Fibroblast of lung (primary cell): ENCODE measurements at regions not wholly inside any gene's neighbourhood (a gene's known extent, or its start where the extent isn't known, plus 50 kb on each side); places are given as distances from the start of the nearest gene placed in this dataset.

Experiments used
- DNase-seq, 2 donors: peaks; one replicate each; pipeline versions ENCODE4 v3.0.0 to v3.0.0-alpha.2; 2010; ENCODE audit warnings: low read depth in 2 of 2
- H2AFZ ChIP-seq: 2 replicates; pipeline ENCODE4 v1.5.1; 2012; ENCODE audit warnings: low read length, control low read depth, inconsistent platforms
- H3K27ac ChIP-seq: 2 replicates; pipeline ENCODE4 v1.5.1; 2011; ENCODE audit warnings: low read length, control low read depth; ENCODE audit not compliant: insufficient read depth
- H3K27me3 ChIP-seq: 2 replicates; pipeline ENCODE4 v1.5.1; 2011; ENCODE audit warnings: mild to moderate bottlenecking, low read length; ENCODE audit not compliant: control insufficient read depth, insufficient read depth
- H3K36me3 ChIP-seq: 2 replicates; pipeline ENCODE4 v1.5.1; 2011; ENCODE audit warnings: low read length; ENCODE audit not compliant: control insufficient read depth, insufficient read depth
- H3K4me1 ChIP-seq: 2 replicates; pipeline ENCODE4 v1.5.1; 2011; ENCODE audit warnings: low read length; ENCODE audit not compliant: control insufficient read depth, insufficient read depth; ENCODE audit errors: extremely low read depth
- H3K4me2 ChIP-seq: 2 replicates; pipeline ENCODE4 v1.5.1; 2011; ENCODE audit warnings: low read length, control low read depth; ENCODE audit not compliant: insufficient read depth; ENCODE audit errors: extremely low read depth
- H3K4me3 ChIP-seq, 4 experiments: fragments of 200-600 bp in 1 of 4; sonication (generic) in 1 of 4; replicated peaks in 1 of 4; 2 replicates each; pipeline ENCODE4 v1.5.1; 2011 to 2016; ENCODE audit warnings: low read length in 4 of 4, low read depth in 3 of 4, mild to moderate bottlenecking in 3 of 4, control low read depth in 2 of 4, inconsistent platforms in 1 of 4, mixed read lengths in 1 of 4; ENCODE audit not compliant: insufficient read depth in 1 of 4; ENCODE audit errors: control extremely low read depth in 1 of 4
- H3K79me2 ChIP-seq: 2 replicates; pipeline ENCODE4 v1.5.1; 2012; ENCODE audit warnings: mild to moderate bottlenecking, low read length, inconsistent platforms; ENCODE audit not compliant: control insufficient read depth, insufficient read depth
- H3K9ac ChIP-seq: 2 replicates; pipeline ENCODE4 v1.5.1; 2011; ENCODE audit warnings: mild to moderate bottlenecking, low read length, control low read depth; ENCODE audit not compliant: insufficient read depth
- H3K9me3 ChIP-seq: 2 replicates; pipeline ENCODE4 v1.5.1; 2012; ENCODE audit warnings: low read depth, low read length; ENCODE audit not compliant: control insufficient read depth, insufficient read depth
- H4K20me1 ChIP-seq: 2 replicates; pipeline ENCODE4 v1.5.1; 2011; ENCODE audit warnings: low read length; ENCODE audit not compliant: control insufficient read depth, insufficient read depth; ENCODE audit errors: extremely low read depth
- EZH2 ChIP-seq: IDR thresholded peaks from 2 replicates; pipeline ENCODE4 v1.5.1; 2012; ENCODE audit warnings: low read length, control low read depth, mild to moderate bottlenecking; ENCODE audit errors: missing control alignments
- TF ChIP-seq, protein P1 (sequence below), 2 donors: IDR thresholded peaks in 1 of 2; conservative IDR thresholded peaks in 1 of 2; 1 replicate in 1 of 2; 2 replicates in 1 of 2; pipeline ENCODE4 v1.5.1; 2011 to 2012; ENCODE audit warnings: low read length in 2 of 2, control low read depth in 1 of 2, inconsistent platforms in 1 of 2, low read depth in 1 of 2, mild to moderate bottlenecking in 1 of 2

DNA sequence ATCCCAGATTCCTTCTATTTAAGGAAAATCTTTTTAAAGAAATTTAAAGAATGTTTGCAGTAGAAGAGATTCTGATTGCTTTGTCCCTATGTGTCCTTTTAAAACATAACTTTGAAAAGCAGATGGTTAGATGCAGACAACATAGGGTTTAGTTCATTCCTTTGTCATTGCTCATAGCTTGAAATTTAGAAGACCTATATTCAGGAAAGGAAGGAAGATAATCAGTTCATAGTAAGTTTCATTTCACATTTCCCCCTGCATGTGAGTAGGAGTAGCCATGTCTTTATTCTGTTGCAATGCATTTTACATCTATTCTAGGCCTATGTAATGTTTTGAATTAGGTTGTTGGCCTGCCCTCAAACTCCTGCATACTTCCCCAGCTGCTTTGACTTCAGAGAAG is 197.9 kb upstream of the GRIK2 start:
- Histone ChIP-seq H3K79me2 (no peaks in the 10 kb centered on the region), H3K27me3 (no peaks in the 10 kb centered on the region), H3K9me3 (no peaks in the 10 kb centered on the region), H2AFZ (no peak overlapping the region), H3K4me1 (no peaks in the 10 kb centered on the region), H3K4me3 (no peak overlapping the region), H3K9ac (no peak overlapping the region), H3K4me2 (no peak overlapping the region), H3K27ac (no peak overlapping the region), H4K20me1 (no peaks in the 10 kb centered on the region), H3K36me3 (no peaks in the 10 kb centered on the region)
- no peak for TF ChIP-seq EZH2
- TF ChIP-seq, protein P1, sequence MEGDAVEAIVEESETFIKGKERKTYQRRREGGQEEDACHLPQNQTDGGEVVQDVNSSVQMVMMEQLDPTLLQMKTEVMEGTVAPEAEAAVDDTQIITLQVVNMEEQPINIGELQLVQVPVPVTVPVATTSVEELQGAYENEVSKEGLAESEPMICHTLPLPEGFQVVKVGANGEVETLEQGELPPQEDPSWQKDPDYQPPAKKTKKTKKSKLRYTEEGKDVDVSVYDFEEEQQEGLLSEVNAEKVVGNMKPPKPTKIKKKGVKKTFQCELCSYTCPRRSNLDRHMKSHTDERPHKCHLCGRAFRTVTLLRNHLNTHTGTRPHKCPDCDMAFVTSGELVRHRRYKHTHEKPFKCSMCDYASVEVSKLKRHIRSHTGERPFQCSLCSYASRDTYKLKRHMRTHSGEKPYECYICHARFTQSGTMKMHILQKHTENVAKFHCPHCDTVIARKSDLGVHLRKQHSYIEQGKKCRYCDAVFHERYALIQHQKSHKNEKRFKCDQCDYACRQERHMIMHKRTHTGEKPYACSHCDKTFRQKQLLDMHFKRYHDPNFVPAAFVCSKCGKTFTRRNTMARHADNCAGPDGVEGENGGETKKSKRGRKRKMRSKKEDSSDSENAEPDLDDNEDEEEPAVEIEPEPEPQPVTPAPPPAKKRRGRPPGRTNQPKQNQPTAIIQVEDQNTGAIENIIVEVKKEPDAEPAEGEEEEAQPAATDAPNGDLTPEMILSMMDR (conservative IDR thresholded peaks at IDR 0.05 in 1 of 2, IDR thresholded peaks at IDR 0.05 in 1 of 2; ENCODE audit: low read depth in 1 of 2, low read length in 2 of 2) = no peak
- peak in 1 of 2 donors; percentile 35 for DNase-seq

DNA sequence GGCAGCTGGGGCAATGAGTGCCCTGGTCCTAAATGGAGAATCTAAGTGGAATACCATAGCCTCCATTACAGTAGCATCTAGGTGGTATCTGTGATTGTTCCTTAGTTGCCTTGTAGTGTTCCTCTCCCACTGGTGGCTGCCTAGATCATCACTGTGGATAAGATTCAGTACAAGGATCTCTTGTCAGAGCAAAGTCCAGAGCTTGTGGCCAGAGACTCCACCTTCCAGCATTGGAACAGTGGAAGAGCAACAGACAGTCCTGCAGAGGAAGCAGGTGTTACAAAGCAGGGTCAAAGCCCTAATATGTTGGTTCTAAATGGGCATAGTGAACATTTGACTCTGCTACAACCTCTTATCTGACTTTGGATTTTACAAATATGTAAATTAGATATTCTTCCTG is 194.1 kb upstream of the GRIK2 start:
- no peaks in the 10 kb centered on the region for H3K36me3 ChIP-seq
- H3K4me3 ChIP-seq = no peak overlapping the region
- no peak overlapping the region for H3K9ac ChIP-seq
- H3K79me2 ChIP-seq = no peaks in the 10 kb centered on the region
- H4K20me1 ChIP-seq = no peaks in the 10 kb centered on the region
- no peak for TF ChIP-seq EZH2
- TF ChIP-seq, protein P1 (conservative IDR thresholded peaks at IDR 0.05 in 1 of 2, IDR thresholded peaks at IDR 0.05 in 1 of 2; ENCODE audit: low read depth in 1 of 2, low read length in 2 of 2) = no peak
- H2AFZ ChIP-seq = no peak overlapping the region
- no peaks in the 10 kb centered on the region for H3K9me3 ChIP-seq
- H3K27me3 ChIP-seq = no peaks in the 10 kb centered on the region
- no peak overlapping the region for H3K27ac ChIP-seq
- no peaks in the 10 kb centered on the region for H3K4me1 ChIP-seq
- no peak for DNase-seq
- no peak overlapping the region for H3K4me2 ChIP-seq

DNA sequence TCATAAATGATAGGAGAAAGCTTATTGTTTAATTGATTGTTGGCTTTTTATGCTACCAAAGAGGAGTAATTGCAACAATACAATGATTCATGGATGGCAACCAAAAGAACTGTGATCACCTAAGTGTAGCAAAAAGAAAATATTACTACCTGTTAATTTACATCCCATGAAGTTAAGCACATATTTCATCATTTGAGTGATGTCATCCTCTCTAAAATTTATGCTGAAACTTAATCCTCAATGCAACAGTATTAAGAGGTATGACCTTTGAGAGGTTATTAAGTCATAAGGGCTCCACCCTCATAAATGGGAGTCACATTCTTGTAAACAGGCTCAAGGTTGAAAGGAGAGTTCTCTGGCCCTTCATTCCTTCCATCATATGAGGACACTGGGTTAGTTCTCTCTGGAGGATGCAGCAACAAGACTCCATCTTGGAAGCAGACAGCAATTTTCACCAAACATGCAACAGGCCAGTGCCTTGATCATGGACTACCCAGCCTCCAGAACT is 190.6 kb upstream of the GRIK2 start:
- Histone ChIP-seq H3K36me3 (no peaks in the 10 kb centered on the region), H2AFZ (no peak overlapping the region), H3K79me2 (no peaks in the 10 kb centered on the region), H3K4me1 (no peaks in the 10 kb centered on the region), H3K9ac (no peak overlapping the region), H4K20me1 (no peaks in the 10 kb centered on the region), H3K4me3 (no peak overlapping the region), H3K27ac (no peak overlapping the region), H3K9me3 (no peaks in the 10 kb centered on the region), H3K4me2 (no peak overlapping the region), H3K27me3 (no peaks in the 10 kb centered on the region)
- DNase-seq = no peak
- TF ChIP-seq, protein P1 (conservative IDR thresholded peaks at IDR 0.05 in 1 of 2, IDR thresholded peaks at IDR 0.05 in 1 of 2; ENCODE audit: low read depth in 1 of 2, low read length in 2 of 2) = no peak
- TF ChIP-seq EZH2 = no peak
